ENCODE measurements at regions not wholly inside any gene's neighbourhood (a gene's known extent, or its start where the extent isn't known, plus 50 kb on each side); places are given as distances from the start of the nearest gene placed in this dataset.

- DNase-seq, result no peak
Observed at GRCh38 chr18:64208516-64208915, 59.6 kb upstream of the LINC00305 start.

GRCh38 chr18:64207820-64208219, 58.9 kb upstream of the LINC00305 start:
- DNase-seq, result no peak

GRCh38 chr18:64203295-64203694, 54.4 kb upstream of the LINC00305 start:
- DNase-seq, result no peak

- no peak for DNase-seq
Observed at GRCh38 chr18:64202863-64203262, 54.0 kb upstream of the LINC00305 start.

- DNase-seq, result no peak
Observed at GRCh38 chr18:64202210-64202836, 53.4 kb upstream of the LINC00305 start.

- no peak for DNase-seq
Observed at GRCh38 chr18:64201781-64202180, 52.9 kb upstream of the LINC00305 start.

- no peak for DNase-seq
Observed at GRCh38 chr18:64199581-64199980, 50.7 kb upstream of the LINC00305 start.
